OCI-M2 (cell line): ENCODE measurements at regions not wholly inside any gene's neighbourhood (a gene's known extent, or its start where the extent isn't known, plus 50 kb on each side); places are given as distances from the start of the nearest gene placed in this dataset.
A peak's percentile ranks its signal among the peaks of the same experiment; 100 is the strongest.
"Not testable (repeated sequence)": the region's sequence is repeated elsewhere in the genome, so short reads cannot be mapped to it uniquely, and the experiment has no call there.

Experiments
- DNase-seq: peaks from one replicate; lab custom pipeline; 2025; ENCODE audit not compliant: unreplicated experiment; lab: John Stamatoyannopoulos, UW

GRCh38 chr4:116180157-116180601, 905.2 kb downstream of the TRAM1L1 start:
- peak; percentile 17 for DNase-seq

DNA sequence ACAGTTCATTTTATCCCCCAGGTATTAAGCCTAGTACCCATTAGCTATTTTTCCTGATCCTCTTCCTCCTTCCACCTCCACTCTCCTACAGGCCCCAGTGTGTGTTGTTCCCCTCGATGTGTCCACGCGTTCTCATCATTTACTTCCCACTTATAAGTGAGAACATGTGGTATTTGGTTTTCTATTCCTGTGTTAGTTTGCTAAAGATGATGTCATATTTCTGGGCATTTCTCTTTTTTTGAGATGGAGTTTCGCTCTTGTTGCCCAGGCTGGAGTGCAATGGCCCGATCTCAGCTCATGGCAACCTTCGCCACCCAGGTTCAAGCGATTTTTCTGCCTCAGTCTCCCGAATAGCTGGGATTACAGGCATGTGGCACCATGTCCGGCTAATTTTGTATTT, 934.0 kb downstream of the TRAM1L1 start:
- DNase-seq: not testable (repeated sequence)

GRCh38 chr4:116150152-116150551, 935.2 kb downstream of the TRAM1L1 start:
- DNase-seq: no peak

GRCh38 chr4:116143198-116143597, 942.2 kb downstream of the TRAM1L1 start:
- no peak for DNase-seq

GRCh38 chr4:116132946-116133345, 952.4 kb downstream of the TRAM1L1 start:
- DNase-seq: no peak

- DNase-seq: no peak
Measured at GRCh38 chr4:116126794-116127193, 958.6 kb downstream of the TRAM1L1 start.

- no peak for DNase-seq
Measured at GRCh38 chr4:116122124-116122523, 963.3 kb downstream of the TRAM1L1 start.

DNA sequence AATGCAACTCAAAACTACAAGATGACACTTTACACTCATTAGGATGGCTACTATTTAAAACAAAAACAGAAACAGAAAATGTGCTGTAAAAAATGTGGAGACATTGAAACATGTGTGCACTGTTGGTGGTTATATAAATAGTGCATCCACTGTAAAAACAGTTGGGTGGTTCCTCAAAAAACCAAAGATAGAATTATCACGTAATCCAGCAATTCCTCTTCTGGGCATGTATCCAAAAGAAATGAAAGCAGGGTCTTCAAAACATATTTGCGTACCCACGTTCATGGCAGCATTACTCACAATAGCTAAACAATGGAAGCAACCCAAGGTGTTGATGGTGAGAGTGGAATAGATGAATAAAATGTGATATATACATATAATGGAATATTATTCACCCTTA, 967.2 kb downstream of the TRAM1L1 start:
- DNase-seq: no peak

GRCh38 chr4:116112861-116113260, 972.5 kb downstream of the TRAM1L1 start:
- not testable (repeated sequence) for DNase-seq

DNA sequence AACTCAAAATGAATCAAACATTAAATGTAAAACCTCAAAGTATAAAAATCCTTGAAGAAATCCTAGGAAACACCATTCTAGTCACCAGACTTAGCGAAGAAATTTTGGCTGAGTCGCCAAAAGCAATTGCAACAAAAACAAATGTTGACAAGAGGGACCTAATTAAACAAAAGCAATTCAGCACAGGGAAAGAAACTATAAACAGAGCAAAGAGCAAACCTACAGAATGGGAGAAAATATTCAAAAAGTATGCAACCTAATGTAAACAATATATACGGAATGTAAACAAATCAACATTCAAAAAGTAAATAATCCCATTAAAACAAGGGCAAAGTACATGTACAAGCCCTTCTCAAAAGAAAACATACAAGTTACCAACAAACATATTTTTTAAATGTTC, 974.7 kb downstream of the TRAM1L1 start:
- no peak for DNase-seq

- DNase-seq: no peak
Measured at GRCh38 chr4:116108606-116109005, 976.8 kb downstream of the TRAM1L1 start.

DNA sequence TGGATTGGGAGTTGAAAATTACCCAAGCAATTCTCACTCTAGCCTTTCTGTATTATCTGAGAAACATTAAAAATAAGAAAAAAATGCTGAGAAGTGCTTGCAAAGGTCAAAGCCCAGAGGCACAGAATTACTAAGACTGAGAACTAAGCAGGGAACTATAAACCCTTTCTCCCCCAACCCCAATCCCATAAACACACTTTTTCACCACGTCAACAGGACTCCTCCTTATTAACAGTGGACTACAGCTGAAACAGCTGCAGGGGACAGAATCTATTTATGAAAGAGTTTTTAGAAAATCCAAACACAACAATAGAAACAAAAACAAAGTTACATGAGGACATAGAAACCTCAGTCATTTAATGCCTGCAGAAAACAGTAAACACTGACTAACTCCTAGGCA, 984.1 kb downstream of the TRAM1L1 start:
- DNase-seq: no peak

- no peak for DNase-seq
Measured at GRCh38 chr4:116099596-116099995, 985.8 kb downstream of the TRAM1L1 start.

DNA sequence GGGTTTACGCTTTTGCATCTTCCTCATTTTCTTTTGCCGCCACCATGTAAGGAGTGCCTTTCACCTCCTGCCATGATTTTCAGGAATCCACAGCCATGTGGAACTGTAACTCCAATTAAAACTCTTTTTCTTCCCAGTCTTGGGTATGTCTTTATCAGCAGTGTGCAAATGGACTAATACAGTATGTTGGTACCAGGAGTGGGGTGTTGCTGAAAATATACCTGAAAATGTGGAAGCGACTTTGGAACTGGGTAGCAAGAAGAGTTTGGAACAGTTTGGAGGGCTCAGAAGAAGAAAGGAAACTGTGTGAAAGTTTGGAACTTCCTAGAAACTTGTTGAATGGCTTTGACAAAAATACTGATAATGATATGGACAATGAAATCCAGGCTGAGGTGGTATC, 983.9 kb upstream of the NDST4 start:
- not testable (repeated sequence) for DNase-seq

DNA sequence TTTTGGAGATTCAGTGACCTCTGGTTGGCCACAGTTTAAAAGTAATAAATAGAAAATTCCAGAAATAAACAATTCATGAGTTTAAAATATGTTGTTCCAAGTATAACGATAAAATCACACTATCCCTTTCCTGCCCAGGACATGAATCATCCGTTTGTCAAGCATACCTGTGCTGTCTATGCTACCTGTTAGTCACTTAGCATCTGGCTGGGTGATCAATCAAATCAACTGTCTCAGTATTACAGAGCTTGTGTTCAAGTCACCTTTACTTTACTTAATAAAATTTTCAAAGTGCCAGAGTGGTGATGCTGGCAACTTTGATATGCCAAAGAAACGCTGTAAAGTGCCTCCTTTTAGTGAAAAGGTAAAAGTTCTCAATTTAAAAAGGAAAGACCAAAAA, 979.5 kb upstream of the NDST4 start:
- DNase-seq: no peak

DNA sequence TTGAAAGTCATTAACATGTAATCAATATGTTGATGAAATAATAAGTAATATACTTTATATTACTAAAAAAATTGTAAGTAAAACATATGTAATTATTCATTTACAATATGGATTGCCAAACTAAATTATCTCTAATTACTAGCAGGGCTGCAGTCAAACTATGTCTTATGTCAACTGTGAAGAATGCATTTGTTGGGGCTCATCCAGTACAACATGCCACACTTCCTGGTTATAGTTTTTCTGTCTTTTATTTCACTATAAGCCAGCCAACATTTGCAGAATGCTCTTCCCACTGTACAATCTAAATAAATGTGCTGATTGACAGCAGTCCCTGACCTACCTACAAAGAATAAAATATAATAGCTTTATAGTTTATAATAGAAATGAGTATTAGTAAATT, 975.4 kb upstream of the NDST4 start:
- no peak for DNase-seq

DNA sequence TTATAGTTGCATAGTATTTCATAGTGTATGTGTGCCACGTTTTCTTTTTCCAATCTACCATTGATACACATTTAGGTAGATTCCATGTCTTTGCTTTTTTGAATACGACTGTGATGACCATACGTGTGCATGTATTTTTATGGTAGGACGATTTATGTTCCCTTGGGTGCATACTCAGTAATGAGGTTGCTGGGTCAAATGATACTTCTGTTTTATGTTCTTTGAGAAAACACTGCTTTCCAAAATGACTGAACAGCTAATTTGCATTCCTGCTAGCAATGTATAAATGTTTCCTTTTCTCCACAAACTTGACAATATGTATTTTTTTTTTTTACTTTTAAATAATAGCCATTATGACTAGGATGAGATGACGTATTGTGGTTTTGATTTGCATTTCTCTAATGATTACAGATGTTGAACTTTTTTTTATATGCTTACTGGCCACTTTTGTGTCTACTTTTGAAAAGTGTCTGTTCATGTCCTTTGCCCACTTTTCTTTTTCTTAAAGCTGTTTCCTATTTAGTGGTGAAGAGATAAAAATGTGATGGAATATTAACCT, 969.5 kb upstream of the NDST4 start:
- no peak for DNase-seq

- DNase-seq: no peak
Measured at GRCh38 chr4:116073051-116073450, 959.6 kb upstream of the NDST4 start.

DNA sequence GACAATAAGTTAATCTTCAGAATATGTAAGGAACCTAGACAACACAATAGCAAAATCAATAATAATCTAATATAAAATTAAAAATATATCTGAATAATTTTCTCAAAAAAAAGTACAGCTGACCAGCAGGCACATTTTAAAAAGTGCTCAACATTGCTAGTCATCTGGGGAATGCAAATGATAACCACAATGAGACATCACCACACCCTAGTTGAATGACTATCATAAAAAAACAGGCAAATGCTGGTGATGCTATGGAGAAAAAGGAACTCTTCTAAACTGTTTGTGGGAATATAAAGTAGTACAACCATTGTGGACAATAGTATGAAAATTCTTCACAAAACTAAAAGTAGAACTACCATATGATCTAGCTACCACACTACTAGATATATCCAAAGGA, 956.9 kb upstream of the NDST4 start:
- DNase-seq: no peak

DNA sequence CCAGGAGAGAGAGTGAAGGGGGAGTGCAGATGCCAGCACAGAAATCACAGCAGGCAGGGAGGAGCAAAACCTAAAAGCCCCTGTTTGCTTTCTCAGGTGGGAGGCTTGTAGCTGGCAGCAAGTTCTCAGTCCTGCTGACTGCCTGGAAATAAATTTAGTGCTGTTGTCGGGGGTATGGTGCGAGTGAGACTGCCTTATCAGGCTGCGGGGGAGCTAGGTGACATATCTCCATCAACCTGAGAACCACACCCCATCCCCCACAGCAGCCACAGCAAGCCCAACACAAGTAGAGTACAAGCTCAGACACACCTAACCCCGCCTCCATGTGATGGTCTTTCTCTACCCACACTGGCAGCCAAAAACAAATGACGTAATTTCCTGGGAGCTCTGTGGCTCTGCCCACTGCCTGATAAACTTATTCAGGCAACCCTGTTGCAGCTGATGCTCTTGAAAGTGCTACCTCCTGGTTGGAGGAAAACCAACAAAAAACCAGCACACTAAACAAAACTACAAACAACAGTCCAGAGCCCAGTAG, 953.4 kb upstream of the NDST4 start:
- DNase-seq: no peak

DNA sequence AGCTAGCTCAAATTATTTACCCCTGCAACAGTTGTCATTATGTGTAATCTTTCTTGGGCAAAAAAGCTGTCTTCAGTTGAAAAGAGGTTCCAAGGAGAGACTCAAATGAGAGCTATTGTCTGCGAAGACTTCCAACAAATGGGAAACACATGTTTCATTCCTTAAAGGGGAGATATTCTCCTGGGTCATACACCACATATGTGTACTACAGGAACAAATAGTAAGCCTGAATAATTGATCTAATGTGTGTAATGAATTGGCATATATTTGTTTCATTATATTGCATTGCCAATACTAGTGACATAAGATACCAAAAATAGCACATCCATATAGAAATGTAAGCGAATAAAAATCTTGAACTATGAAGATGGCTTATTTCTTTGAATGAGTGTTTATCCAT, 950.9 kb upstream of the NDST4 start:
- no peak for DNase-seq

DNA sequence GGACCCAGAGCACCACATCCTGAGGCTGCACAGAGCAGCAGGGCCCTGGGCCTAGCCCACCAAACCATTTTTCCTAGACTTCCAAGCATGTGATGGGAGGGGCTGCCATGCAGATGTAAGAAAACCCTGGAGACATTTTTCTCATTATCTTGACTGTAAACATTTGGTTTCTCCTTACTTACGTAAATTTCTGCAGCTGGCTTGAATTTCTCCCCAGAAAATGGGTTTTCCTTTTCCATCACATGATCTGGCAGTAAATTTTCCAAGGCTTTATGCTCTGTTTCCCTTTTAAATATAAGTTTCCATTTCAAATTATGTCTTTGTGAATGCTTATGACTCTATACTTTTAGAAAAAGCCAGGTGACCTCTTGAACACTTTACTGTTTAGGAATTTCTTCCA, 945.9 kb upstream of the NDST4 start:
- no peak for DNase-seq

DNA sequence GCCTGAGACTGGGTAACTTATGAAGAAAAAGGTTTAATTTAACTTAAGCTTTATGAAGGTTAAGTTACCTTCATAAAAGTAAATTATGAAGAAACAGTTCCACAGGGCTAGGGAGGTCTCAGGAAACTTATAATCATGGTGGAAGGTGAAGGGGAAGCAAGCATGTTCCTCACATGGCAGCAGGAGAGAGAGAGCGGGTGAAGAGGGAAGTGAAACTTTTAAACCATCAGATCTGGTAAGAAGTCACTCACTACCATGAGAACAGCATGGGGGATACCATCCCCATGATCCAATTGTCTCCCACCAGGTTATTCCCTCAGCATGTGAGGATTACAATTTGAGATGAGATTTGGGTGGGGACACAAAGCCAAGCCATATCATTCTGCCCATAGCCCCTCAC, 944.7 kb upstream of the NDST4 start:
- no peak for DNase-seq
